HepG2 (cell line): ENCODE measurements at regions not wholly inside any gene's neighbourhood (a gene's known extent, or its start where the extent isn't known, plus 50 kb on each side); places are given as distances from the start of the nearest gene placed in this dataset.

Source experiments
- ATAC-seq: fragments of 200-7000 bp; cut with Tn5 transposase; 3 replicates; pipeline ENCODE4 v1.9.1; 2020; ENCODE audit warnings: mild to moderate bottlenecking, moderate library complexity
- BruUV-seq: library from RNA; stranded (reverse); fragments of 400-500 nt; replicated peaks from 2 replicates; lab custom pipeline; 2021; lab: Mats Ljungman, UMichigan
- CTCF ChIA-PET: fragments of 300-600 bp; formaldehyde crosslinking; extraction: SDS; loops from one replicate; lab custom pipeline; 2021; ENCODE audit warnings: low total read pairs, inconsistent platforms, low intra/inter-chr PET ratio; lab: Yijun Ruan, JAX
- POLR2A ChIA-PET: fragments of 350-600 bp; sonication (Branson Sonifier 250); formaldehyde crosslinking; loops from one replicate; lab custom pipeline; 2020; ENCODE audit warnings: antibody characterized with exemption, inconsistent platforms; lab: Yijun Ruan, JAX
- DNase-seq: peaks from one replicate; pipeline ENCODE4 v3.0.0-alpha.2; 2015; ENCODE audit warnings: low spot score
- FAIRE-seq: peaks from 3 replicates; lab custom pipeline; 2011; peaks lifted over from hg19 to GRCh38; lab: Jason Lieb, UNC
- H2AFZ ChIP-seq: one replicate; pipeline ENCODE4 v1.6.1; 2011; ENCODE audit warnings: low read length, inconsistent platforms
- H3K27ac ChIP-seq: fragments of 300-600 bp; 3 replicates; pipeline ENCODE4 v1.8.0; 2011; ENCODE audit warnings: mixed run types, mild to moderate bottlenecking, mixed read lengths, low read length, inconsistent platforms; ENCODE audit not compliant: insufficient read depth; ENCODE audit errors: extremely low read length
- H3K27me3 ChIP-seq, 2 experiments: fragments of 200-600 bp in 1 of 2; 2 replicates in 1 of 2; 3 replicates in 1 of 2; pipeline versions ENCODE4 v1.6.0 to v1.8.0; 2011; ENCODE audit warnings: low read length in 2 of 2, mild to moderate bottlenecking in 2 of 2, moderate library complexity in 2 of 2, inconsistent platforms in 1 of 2; ENCODE audit not compliant: insufficient read depth in 2 of 2, control insufficient read depth in 1 of 2
- H3K36me3 ChIP-seq, 2 experiments: fragments of 200-600 bp in 1 of 2; replicated peaks in 1 of 2; 2 replicates in 1 of 2; 3 replicates in 1 of 2; pipeline versions ENCODE4 v1.5.1 to v1.8.0; 2011; ENCODE audit warnings: low read length in 2 of 2, inconsistent platforms in 1 of 2; ENCODE audit not compliant: insufficient read depth in 2 of 2, control insufficient read depth in 1 of 2
- H3K4me1 ChIP-seq: 2 replicates; pipeline ENCODE4 v1.5.1; 2012; ENCODE audit warnings: low read length, inconsistent platforms; ENCODE audit not compliant: insufficient read depth
- H3K4me2 ChIP-seq: 2 replicates; pipeline ENCODE4 v1.6.0; 2011; ENCODE audit warnings: low read depth, low read length, inconsistent platforms
- H3K4me3 ChIP-seq, 3 experiments: fragments of 200-600 bp in 1 of 3; sonication (generic), shearing (Covaris generic) in 1 of 3; replicated peaks in 1 of 3; 2 replicates each; pipeline ENCODE4 v1.5.1; 2011 to 2016; ENCODE audit warnings: low read length in 3 of 3, inconsistent platforms in 2 of 3, low read depth in 2 of 3, mild to moderate bottlenecking in 2 of 3, control low read depth in 1 of 3, mixed read lengths in 1 of 3; ENCODE audit not compliant: insufficient read depth in 1 of 3
- H3K79me2 ChIP-seq: one replicate; pipeline ENCODE4 v1.6.1; 2011; ENCODE audit warnings: low read length, inconsistent platforms; ENCODE audit not compliant: insufficient read depth
- H3K9ac ChIP-seq: 2 replicates; pipeline ENCODE4 v1.6.0; 2011; ENCODE audit warnings: mild to moderate bottlenecking, low read depth, low read length, inconsistent platforms; ENCODE audit not compliant: insufficient read depth
- H3K9me3 ChIP-seq: 2 replicates; pipeline ENCODE4 v1.5.1; 2012; ENCODE audit warnings: mild to moderate bottlenecking, low read length
- H4K20me1 ChIP-seq: 2 replicates; pipeline ENCODE4 v1.6.0; 2011; ENCODE audit warnings: inconsistent platforms, mild to moderate bottlenecking, low read length, moderate library complexity; ENCODE audit not compliant: insufficient read depth
- ADNP ChIP-seq: sonication (generic); formaldehyde crosslinking; IDR thresholded peaks from 2 replicates; pipeline ENCODE4 v1.4.0; 2020; ENCODE audit warnings: missing genetic modification reagents
- ARNT2 ChIP-seq: sonication (generic); formaldehyde crosslinking; IDR thresholded peaks from 2 replicates; pipeline ENCODE4 v1.8.0; 2022; ENCODE audit warnings: mild to moderate bottlenecking, low read depth, missing genetic modification reagents, moderate library complexity
- BRF2 ChIP-seq: sonication (generic); formaldehyde crosslinking; IDR thresholded peaks from 2 replicates; pipeline ENCODE4 v1.8.1; 2022; ENCODE audit warnings: mild to moderate bottlenecking, missing genetic modification reagents
- CBX2 ChIP-seq, 2 experiments: fragments of 200-600 bp in 1 of 2; sonication (generic); formaldehyde crosslinking in 1 of 2; IDR thresholded peaks; 2 replicates each; pipeline versions ENCODE4 v1.7.0 to v1.8.1; 2018 to 2022; ENCODE audit warnings: low read depth in 2 of 2, low read length in 1 of 2, mild to moderate bottlenecking in 1 of 2, missing genetic modification reagents in 1 of 2
- JUNB ChIP-seq: sonication (generic); formaldehyde crosslinking; IDR thresholded peaks from 2 replicates; pipeline ENCODE4 v1.8.0; 2022; ENCODE audit warnings: missing genetic modification reagents, mild to moderate bottlenecking, borderline replicate concordance
- MXD1 ChIP-seq: sonication (generic); formaldehyde crosslinking; IDR thresholded peaks from 2 replicates; pipeline ENCODE4 v1.4.0; 2020; ENCODE audit warnings: mild to moderate bottlenecking, missing genetic modification reagents
- POLR2G ChIP-seq: fragments of 200-400 bp; formaldehyde crosslinking; IDR thresholded peaks from 2 replicates; pipeline ENCODE4 v1.6.1; 2018; ENCODE audit warnings: mild to moderate bottlenecking, low read depth, low read length, moderate library complexity
- ZBTB26 ChIP-seq: IDR thresholded peaks from 2 replicates; pipeline ENCODE4 v1.6.1; 2016; ENCODE audit warnings: missing compliant biosample characterization, missing genetic modification reagents, borderline replicate concordance
- ZIK1 ChIP-seq: sonication (generic); formaldehyde crosslinking; IDR thresholded peaks from 2 replicates; pipeline ENCODE4 v1.5.0; 2020; ENCODE audit warnings: mild to moderate bottlenecking, low read depth, missing genetic modification reagents, borderline replicate concordance
- ZNF274 ChIP-seq: sonication (generic); formaldehyde crosslinking; IDR thresholded peaks from 2 replicates; pipeline ENCODE4 v1.5.1; 2020; ENCODE audit warnings: mild to moderate bottlenecking, missing genetic modification reagents
- ZNF530 ChIP-seq: sonication (generic); formaldehyde crosslinking; IDR thresholded peaks from 2 replicates; pipeline ENCODE4 v1.5.0; 2020; ENCODE audit warnings: low read depth, mild to moderate bottlenecking, missing genetic modification reagents
- ZNF558 ChIP-seq: sonication (generic); formaldehyde crosslinking; IDR thresholded peaks from 2 replicates; pipeline ENCODE4 v1.9.0; 2022; ENCODE audit warnings: mild to moderate bottlenecking, missing genetic modification reagents, borderline replicate concordance
- ZNF788 ChIP-seq: sonication (generic); formaldehyde crosslinking; IDR thresholded peaks from 2 replicates; pipeline ENCODE4 v1.5.0; 2020; ENCODE audit warnings: mild to moderate bottlenecking, missing genetic modification reagents, borderline replicate concordance
- WGBS: methylation state at CpG from one replicate; pipeline ENCODE4 v1.1.6; 2017; ENCODE audit warnings: low lambda C conversion rate; 5-methylcytosine and 5-hydroxymethylcytosine counted together
- in situ Hi-C: cut with HindIII; loops from 2 replicates; pipeline ENCODE4 v1.10.0; 2017; ENCODE audit warnings: low pct_unique_long_range_greater_than_20kb; ENCODE audit not compliant: extremely low pct_ligation_motif_present
- intact Hi-C: fragments of 100-400 bp; cut with micrococcal nuclease; formaldehyde crosslinking; loops from one replicate; pipeline ENCODE4 v1.10.0; 2022; ENCODE audit not compliant: unreplicated experiment

- no peaks in the 10 kb centered on the region for H3K79me2 ChIP-seq
- H3K36me3 ChIP-seq, result no peaks in the 10 kb centered on the region
- FAIRE-seq, result no peak
- H3K9ac ChIP-seq, result no peak overlapping the region
- WGBS, result 0% methylated on average over 4 of the region's 4 CpGs
- H2AFZ ChIP-seq, result no peak overlapping the region
- intact Hi-C loops, result no loop called here
- POLR2A ChIA-PET, result no interaction called here
- H3K4me3 ChIP-seq, result no peak overlapping the region
- TF ChIP-seq JUNB, result no peak
- TF ChIP-seq POLR2G, result no peak
- TF ChIP-seq ZIK1, result no peak
- no peak for TF ChIP-seq ZNF788 (CRISPR knock-in tag)
- no peak for TF ChIP-seq ADNP (CRISPR knock-in tag)
- no peak for TF ChIP-seq ARNT2 (CRISPR knock-in tag)
- TF ChIP-seq CBX2 (IDR thresholded peaks at IDR 0.05; ENCODE audit: low read depth, low read length), result no peak
- TF ChIP-seq CBX2 (CRISPR knock-in tag; IDR thresholded peaks at IDR 0.05; ENCODE audit: low read depth), result no peak
- TF ChIP-seq ZBTB26 (CRISPR knock-in tag), result no peak
- TF ChIP-seq ZNF274 (CRISPR knock-in tag), result no peak
- TF ChIP-seq BRF2, result no peak
- TF ChIP-seq MXD1, result no peak
- no peak for TF ChIP-seq ZNF558 (CRISPR knock-in tag)
- no peak for TF ChIP-seq ZNF530 (CRISPR knock-in tag)
- TF ChIP-seq, all 625 proteins: peak for 0
- H3K4me1 ChIP-seq, result no peaks in the 10 kb centered on the region
- no peak overlapping the region for H3K27ac ChIP-seq
- CTCF ChIA-PET, result no interaction called here
- BruUV-seq, result no TSS peak
- H3K9me3 ChIP-seq, result no peaks in the 10 kb centered on the region
- H4K20me1 ChIP-seq, result no peaks in the 10 kb centered on the region
- in situ Hi-C loops, result no loop called here
- DNase-seq, result no peak
- ATAC-seq, result no peak
- H3K4me2 ChIP-seq, result no peak overlapping the region
- no peaks in the 10 kb centered on the region for H3K27me3 ChIP-seq
Observed at GRCh38 chr3:25120665-25121064, 307.4 kb upstream of the RARB start.
